Fibroblast of gingiva (primary cell): ENCODE measurements at regions not wholly inside any gene's neighbourhood (a gene's known extent, or its start where the extent isn't known, plus 50 kb on each side); places are given as distances from the start of the nearest gene placed in this dataset.
A peak's percentile ranks its signal among the peaks of the same experiment; 100 is the strongest.

ENCODE experiments used
- DNase-seq: peaks from one replicate; pipeline ENCODE4 v3.0.0-alpha.2; 2011; ENCODE audit warnings: low read depth

DNA sequence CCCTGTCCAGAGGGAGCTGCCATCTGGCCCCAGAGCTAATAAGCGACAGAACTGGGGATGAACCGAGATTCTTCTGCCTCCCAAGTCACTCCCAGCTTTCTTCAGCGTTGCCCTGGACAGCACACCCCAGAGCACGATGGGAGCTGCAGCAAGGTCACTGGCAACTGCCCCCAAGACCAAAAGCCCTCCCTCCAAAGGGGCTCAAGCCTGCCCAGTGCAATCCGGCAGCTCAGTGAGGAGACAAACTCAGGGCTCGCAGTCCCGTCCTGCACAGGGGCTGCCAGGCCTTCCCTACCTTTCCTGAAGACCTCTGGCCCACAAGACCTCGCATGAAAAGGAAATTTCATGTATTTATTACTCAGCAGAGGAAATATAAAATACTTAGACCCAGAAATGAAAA is 174.8 kb downstream of the BCOR start:
- DNase-seq, result no peak

DNA sequence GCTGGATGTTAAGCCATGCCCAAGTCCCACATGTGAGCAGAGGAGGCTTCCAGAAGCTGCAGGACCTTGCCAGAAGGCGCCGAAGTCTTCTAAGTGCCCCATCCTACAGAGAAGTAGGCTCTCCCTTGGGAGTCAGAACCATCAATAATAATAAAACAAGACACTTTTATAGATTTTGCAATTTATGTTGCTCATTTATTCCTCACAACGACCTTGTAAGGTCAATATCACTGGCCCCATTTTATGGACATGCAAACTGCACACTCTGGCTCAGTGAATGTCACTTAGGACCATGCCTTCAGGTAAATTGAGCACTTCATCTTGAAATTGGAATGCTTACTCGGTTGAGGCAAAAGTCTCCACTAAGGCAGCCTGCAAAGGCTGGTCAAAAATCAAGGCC is 170.4 kb downstream of the BCOR start:
- no peak for DNase-seq

DNA sequence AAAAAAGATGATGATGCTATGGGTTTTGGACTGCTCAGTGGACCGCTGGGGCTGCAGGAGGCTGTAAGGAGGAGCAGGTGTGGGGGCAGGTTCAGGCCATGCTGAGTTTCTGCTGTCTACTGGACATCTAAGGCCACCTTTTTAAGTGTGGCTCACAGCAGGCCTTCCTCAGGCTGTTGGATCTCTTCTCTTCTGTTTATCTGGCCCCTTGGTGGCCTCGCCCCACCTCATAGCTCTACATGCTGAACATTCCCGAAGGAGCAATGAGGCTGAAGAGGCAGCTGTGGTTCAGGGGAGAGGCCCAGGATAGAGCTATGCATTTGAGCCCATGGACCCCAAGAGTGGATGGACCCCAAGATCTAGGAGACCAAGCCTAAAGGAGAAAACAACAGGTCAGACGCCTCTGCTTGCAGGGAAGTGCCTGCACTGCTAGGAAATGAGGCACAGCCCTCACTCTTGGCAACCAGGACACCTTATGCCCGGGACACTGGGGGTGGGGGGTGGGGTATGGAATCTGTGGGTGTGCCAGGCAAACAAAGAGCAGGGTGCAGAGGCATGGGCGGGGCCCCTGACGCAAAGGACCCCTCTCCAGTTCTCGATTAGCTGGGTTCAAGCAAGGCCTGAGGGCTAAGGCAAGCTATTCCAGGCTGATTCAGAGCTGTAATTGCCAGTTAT is 168.9 kb downstream of the BCOR start:
- no peak for DNase-seq

GRCh38 chrX:39929379-39930025 is 168.3 kb downstream of the BCOR start:
- no peak for DNase-seq

DNA sequence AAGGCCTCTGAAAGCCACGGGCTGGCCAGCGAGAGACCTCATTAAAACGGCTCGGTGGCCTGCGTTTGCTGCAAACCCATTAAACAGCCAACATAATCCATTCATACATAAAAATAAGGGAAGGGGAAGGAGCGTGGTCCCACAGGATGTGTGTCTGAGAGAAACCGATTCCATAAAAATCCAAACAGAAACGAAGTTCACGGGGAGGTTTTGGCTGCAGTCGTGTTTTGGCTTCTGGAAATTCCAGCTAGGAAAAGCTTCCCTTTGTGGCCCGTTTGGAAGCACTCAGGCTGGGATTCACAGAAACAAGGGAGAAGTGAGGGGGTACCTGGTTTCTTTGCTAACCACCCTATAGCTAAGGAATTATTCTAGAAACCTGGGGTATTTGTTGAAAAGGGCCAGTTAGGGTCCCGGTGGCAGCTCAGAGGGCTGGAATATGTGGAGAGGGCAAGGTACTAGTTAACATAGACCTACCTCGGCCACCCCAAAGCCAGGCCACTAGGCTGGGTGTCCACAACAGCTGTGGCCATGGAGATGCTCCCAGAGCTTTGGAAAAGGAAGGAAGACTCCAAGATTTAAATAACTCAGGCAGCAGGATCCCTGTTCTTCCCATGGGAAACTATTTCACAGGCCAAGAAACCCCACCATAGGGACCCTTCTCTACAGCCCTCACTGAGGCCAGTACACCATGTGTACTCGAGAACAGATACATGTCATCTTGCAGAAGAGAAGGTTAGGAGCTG is 166.8 kb downstream of the BCOR start:
- DNase-seq, result no peak

DNA sequence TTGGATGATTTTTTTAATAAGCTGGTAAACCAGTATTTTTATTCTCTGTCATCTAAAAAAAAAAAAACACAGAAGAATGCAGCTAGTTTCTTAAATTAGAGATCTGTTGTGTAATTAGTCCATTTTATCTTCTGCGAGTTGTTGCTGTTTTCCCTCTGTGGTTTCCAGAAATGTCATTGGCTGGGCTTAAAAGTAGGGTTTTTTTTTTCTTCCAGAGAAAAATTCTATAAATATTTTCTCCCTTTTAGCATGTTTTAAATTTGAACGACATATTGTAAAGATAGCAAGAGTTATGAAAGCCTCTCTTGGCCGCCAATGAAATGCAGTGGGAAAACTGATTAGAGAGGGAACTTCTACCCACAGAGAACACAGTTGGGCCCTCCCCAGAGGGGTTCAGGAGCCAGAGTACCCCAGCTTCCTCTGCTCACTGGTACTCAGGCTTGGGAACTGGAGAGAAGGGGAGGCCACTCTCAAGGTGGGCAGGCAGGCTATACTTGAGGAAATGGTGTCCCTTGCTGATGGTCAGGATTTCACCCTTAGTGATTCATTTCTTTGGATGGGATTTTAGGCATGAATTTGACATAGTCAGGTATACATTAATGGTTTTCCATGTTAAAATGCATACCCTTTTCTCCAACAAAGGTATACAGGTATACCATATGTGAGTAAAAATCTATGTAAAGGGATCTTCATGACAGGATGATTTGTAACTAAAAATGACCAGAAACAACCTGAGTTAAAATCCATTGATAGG is 166.1 kb downstream of the BCOR start:
- peak; percentile 50 for DNase-seq

DNA sequence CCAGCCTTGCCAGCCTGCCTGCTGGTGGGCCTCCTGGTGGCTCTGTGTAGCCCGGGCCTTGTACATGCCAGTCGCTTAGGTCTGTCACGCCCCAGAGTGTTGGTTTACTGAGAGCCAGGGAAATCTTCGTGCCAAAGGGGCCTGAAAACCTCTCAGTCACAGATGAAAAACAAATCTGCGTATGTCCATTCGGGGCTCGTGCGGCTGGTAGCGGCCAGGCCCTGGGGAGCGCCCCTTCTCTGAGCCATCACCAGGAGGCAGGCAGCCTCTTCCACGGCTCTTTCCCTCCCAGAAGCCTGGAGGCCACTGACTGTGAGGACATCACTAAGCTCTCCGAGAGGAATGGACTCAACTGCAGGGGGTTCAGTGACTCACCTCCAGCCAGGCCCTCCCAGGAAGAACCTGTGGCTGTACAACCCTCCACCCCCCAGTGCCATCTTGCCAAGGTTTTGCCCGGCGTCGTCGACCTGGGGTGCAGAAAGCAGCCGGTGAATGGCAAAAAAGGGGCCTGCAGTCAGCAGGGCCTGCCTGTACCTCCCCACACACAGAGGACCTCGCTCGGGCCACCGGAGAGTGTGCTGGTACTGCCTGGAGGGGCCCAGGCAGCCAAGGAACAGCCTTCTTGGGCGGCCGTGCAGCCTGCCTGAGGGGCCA is 162.2 kb downstream of the BCOR start:
- DNase-seq, result no peak

DNA sequence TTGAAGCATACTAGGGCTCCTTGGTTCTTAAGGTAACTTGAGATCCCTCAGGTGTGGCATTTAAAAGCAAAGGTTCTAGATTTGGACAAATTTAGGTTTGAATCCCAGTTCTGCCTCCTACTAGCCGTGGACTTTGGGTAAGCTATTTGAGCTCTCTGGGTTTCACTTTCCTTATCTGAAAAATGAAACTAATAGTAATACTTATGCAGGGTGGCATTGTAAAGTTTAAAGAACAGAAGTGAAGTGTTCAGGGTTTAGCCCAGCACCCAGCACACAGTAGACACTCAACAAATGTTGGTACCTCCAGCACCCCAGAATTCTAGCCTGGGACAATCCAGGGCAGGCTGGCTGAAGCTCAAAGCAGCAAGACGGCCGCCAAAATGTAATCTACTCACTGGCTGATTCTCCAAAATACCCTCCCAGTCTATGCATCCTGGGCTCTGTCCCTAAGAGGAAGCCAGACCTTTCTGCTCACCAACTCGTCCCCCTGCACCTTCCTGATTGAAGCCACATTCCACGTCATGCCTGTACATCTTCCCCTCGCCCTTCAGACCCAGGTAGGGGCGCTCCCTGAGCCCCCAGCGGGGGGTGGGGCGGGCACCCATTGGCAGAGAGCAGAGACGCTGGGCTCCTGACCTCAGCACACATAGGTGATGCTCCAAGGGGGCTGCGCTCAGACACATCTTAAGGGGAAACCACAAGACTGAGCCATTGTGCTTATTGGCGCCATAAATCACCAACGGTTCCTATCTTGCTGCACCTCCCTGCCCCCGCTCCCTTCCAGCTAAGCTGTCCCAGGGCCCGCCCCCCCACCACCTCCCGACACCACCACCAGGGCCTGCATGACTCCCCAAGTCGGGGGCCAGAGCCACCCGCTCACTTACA is 160.6 kb downstream of the BCOR start:
- no peak for DNase-seq

DNA sequence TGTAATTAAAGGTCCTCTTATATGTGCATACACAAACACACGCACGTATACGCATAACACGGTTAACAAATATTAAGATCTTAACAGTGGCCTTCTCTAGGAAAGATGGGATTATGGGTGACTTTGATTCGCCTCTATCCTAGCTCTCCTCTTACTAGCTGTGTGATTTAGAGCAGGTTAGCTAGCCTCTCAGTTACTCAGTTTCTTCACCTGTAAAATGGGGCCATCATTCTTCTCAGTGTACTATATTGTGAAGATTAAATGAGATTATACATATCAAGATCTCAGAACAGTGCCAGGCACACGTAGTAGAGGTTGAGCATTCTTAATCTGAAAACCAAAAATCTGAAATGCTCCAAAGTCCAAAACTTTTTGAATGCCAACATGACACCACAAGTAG is 159.3 kb downstream of the BCOR start:
- DNase-seq, result no peak

- no peak for DNase-seq
These were observed 158.1 kb downstream of the BCOR start for GRCh38 chrX:39939678-39940077.

- DNase-seq, result no peak
These were observed 156.3 kb downstream of the BCOR start for GRCh38 chrX:39941332-39941920.

DNA sequence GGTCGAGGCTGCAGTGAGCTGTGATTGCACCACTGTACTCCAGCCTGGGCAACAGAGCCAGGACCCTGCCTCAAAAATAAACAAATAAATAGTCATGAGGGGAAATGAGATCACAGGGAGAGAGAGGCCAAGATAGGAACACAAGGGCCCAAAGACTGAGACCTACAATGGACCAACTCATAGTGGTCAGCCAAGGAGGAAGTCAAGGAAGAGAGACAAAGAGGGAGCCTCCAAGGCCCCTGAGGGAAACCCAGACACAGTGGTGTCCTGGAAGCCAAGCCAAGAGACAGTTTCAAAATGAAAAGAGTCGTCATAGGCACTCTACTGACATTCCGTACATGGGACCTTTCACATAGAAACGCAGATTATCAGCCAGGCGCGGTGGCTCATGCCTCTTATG is 153.3 kb downstream of the BCOR start:
- DNase-seq, result no peak

DNA sequence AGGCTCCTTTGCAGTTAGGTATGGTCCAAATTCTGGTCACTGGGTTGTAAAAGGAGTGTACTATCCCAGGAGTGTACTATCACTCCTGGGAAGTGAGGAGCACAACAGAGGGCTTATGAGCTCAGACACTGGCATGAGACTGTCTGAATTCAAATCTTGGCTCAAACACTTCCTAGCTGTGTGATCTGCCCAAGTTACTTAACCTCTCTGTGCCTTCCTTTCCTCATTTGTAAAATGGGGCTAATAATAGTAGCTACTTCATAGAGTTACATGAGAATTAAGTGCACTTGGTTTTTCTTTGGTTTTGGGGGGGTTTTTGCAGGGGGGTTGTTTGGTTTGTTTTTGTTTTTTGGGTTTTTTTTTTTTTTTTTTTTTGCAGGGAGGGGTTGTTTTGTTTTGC is 152.0 kb downstream of the BCOR start:
- no peak for DNase-seq

DNA sequence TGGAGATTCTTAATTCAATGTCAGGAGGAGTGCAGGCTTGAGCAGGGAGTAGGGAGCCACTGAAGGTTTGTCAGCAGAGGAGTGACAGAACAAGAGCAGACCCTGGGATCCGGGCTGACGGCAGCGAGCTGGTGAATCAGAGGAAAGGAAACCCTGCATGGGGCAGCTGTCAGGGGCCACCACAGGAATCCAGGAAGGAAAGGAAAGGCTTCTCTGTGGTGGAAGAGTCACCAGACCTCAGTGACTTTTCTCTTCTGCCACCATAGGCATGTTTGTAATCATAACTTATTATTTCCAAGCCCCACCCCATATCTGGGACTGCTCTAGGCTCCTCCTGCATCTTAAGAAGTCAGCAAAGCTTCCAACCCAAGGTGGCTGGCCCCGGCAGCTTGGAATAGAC is 150.9 kb downstream of the BCOR start:
- peak; percentile 50 for DNase-seq

- no peak for DNase-seq
These were observed 149.2 kb downstream of the BCOR start for GRCh38 chrX:39948582-39948981.

- DNase-seq, result no peak
These were observed 147.6 kb downstream of the BCOR start for GRCh38 chrX:39950018-39950688.

DNA sequence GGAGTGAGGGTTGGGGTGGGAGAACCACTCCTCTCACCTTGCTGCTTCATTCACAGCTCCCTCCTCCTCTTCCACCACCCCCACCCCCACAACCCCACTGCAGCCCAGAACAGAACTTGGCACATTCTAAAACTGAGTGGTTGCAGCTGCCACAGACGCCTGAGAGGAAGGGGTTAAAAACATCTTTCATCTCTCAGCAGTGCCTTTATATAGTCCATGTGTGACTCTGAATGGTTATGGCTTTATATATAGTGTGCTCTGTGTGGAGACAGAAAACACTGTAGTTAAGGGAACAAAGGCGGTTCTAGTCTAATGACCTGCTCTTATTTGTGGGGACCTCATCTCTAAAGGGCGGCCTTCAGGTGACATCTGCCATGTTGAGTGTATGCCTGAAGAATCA is 144.8 kb downstream of the BCOR start:
- DNase-seq, result no peak

DNA sequence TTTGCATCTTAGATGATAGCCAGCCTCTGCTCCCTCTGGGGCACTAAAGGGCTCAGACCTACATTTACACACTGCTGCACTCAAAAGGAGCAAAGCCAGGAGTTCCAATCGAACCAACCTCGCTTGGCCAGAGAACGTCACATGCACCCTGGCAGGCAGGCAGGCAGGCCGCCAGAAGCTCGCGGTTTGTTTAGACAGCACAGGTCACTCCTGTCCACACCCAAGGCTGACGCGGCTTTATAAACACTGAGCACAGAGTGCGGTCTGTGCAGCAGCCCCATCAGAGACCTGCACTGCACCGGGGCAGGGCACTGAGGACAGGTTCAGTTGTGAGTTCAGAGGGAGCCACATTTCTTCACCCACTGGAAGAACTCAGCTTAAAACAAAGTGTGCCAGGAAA is 143.9 kb downstream of the BCOR start:
- DNase-seq, result peak; percentile 19

GRCh38 chrX:39954851-39955250 is 142.9 kb downstream of the BCOR start:
- DNase-seq, result no peak

GRCh38 chrX:39955625-39956024 is 142.1 kb downstream of the BCOR start:
- no peak for DNase-seq
